A673 (cell line): ENCODE measurements at regions not wholly inside any gene's neighbourhood (a gene's known extent, or its start where the extent isn't known, plus 50 kb on each side); places are given as distances from the start of the nearest gene placed in this dataset.

Source experiments
- CTCF ChIP-seq: fragments of 300-800, 200-600 bp; sonication (generic); conservative IDR thresholded peaks from 2 replicates; pipeline ENCODE4 v1.5.1; 2017; ENCODE audit warnings: low read depth, mild to moderate bottlenecking, antibody characterized with exemption, low read length, moderate library complexity, mixed read lengths
- EZH2 ChIP-seq: fragments of 200-600 bp; sonication (generic); IDR thresholded peaks from 2 replicates; pipeline ENCODE4 v1.6.1; 2017; ENCODE audit warnings: borderline replicate concordance, low read depth, mild to moderate bottlenecking, mixed read lengths, antibody characterized with exemption, low read length; ENCODE audit not compliant: poor library complexity, severe bottlenecking

DNA sequence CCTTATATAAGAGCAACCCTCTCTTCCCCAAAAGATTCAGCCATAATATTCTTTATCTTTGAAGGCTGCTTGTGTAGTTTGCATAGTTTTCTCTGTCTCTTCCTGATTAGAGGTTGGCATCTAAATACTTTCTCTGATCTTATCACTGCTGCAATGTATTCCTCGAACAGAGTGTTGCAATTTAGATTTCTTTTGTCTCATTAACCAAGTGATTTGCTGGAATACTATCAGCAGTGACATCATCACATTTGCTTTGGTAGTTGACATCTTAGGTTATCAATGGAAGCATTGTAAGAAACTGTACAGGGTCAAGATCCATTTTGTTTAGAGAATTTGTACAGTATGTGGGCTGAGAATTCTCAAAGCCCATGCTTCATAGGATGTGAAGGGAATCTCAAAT is 72.0 kb upstream of the NEUROD1 start:
- TF ChIP-seq CTCF (no peak), EZH2 (no peak)
